RPMI8226 (cell line): ENCODE measurements at regions not wholly inside any gene's neighbourhood (a gene's known extent, or its start where the extent isn't known, plus 50 kb on each side); places are given as distances from the start of the nearest gene placed in this dataset.

Experiments
- DNase-seq: peaks from one replicate; pipeline ENCODE4 v3.0.0-alpha.2; 2015

GRCh38 chr1:90778486-90778885 lies 61.4 kb upstream of the BARHL2 start:
- no peak for DNase-seq

DNA sequence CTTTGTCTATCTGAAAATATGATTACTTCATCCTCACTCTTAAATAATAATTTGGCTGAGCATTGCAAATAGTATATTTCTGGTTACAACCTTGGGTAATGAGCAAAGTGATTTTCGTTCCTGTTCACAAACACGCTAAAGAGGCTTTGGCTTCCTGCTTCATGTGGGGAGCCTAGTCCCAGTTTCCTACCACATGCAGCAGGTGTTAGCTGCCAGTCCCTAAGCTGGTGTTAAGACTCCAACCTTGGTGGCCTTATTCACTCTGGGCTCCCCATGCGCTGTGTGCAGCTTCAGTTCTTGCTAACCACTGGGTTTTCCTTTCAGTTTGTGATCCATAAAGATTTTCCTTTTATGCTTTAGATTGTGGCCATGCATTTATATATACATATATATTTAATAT lies 56.7 kb upstream of the BARHL2 start:
- DNase-seq: no peak

DNA sequence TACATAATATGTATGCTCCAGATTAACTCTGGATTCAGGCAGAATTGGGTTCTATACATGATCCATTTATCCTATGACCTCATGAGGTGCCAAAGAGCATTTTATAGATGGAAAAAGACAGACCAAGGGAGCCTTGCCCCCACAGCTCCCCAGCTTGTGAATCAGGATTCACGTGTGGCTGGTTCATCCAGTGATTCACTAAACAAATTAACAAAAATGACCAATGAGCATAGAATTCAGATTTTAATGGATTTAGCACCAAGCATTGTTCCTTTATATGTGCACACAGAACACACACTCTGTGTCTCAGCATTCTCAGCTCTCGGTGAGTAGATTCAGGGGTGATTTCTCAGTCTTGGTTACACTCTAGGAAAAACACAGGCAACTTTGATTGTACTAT lies 51.7 kb upstream of the BARHL2 start:
- no peak for DNase-seq

DNA sequence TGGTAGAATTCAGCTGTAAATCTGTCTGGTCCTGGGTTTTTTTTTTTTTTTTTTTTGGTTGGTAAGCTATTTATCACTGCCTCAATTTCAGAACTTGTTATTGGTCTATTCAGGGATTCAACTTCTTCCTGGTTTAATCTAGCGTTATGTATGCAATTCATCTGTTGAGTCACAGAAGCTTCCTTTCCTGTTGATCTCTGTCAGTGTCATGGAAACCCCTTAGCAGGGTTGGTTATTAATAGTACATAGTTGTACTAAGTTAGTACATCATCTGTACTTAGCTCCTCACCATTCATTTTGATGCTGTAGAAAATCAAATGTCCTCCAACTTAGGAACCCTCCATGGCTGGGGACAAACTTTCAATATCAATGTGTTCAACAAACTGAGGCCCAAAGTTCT lies 51.0 kb upstream of the BARHL2 start:
- no peak for DNase-seq
